HUES6 (cell line): ENCODE measurements at regions not wholly inside any gene's neighbourhood (a gene's known extent, or its start where the extent isn't known, plus 50 kb on each side); places are given as distances from the start of the nearest gene placed in this dataset.
"Not testable (repeated sequence)": the region's sequence is repeated elsewhere in the genome, so short reads cannot be mapped to it uniquely, and the experiment has no call there.

Experiments
- H3K27ac ChIP-seq: 2 replicates; pipeline ENCODE4 v1.7.0; 2013; ENCODE audit warnings: low read depth, mild to moderate bottlenecking, low read length, inconsistent platforms
- H3K27me3 ChIP-seq: 2 replicates; pipeline ENCODE4 v1.6.1; 2013; ENCODE audit warnings: low read length; ENCODE audit not compliant: control insufficient read depth, insufficient read depth
- H3K36me3 ChIP-seq: 2 replicates; pipeline ENCODE4 v1.6.1; 2013; ENCODE audit warnings: low read length; ENCODE audit not compliant: control insufficient read depth, insufficient read depth
- H3K4me1 ChIP-seq: 2 replicates; pipeline ENCODE4 v1.6.1; 2013; ENCODE audit warnings: low read length; ENCODE audit not compliant: control insufficient read depth, insufficient read depth
- H3K4me3 ChIP-seq: 2 replicates; pipeline ENCODE4 v1.5.1; 2013; ENCODE audit warnings: low read depth, low read length
- H3K9ac ChIP-seq: one replicate; pipeline ENCODE4 v1.6.1; 2013; ENCODE audit warnings: mild to moderate bottlenecking, low read length
- H3K9me3 ChIP-seq: 2 replicates; pipeline ENCODE4 v1.6.1; 2013; ENCODE audit warnings: low read depth, low read length; ENCODE audit not compliant: control insufficient read depth, insufficient read depth

GRCh38 chr3:35078780-35079179 is 560.5 kb upstream of the ARPP21 start:
- Histone ChIP-seq H3K27ac (no peak overlapping the region), H3K9ac (no peak overlapping the region), H3K36me3 (no peaks in the 10 kb centered on the region), H3K9me3 (no peaks in the 10 kb centered on the region), H3K4me3 (no peak overlapping the region), H3K4me1 (no peaks in the 10 kb centered on the region), H3K27me3 (no peaks in the 10 kb centered on the region)

GRCh38 chr3:35079403-35079802 is 559.9 kb upstream of the ARPP21 start:
- Histone ChIP-seq H3K4me3 (no peak overlapping the region), H3K4me1 (no peaks in the 10 kb centered on the region), H3K9me3 (no peaks in the 10 kb centered on the region), H3K27me3 (no peaks in the 10 kb centered on the region), H3K27ac (no peak overlapping the region), H3K9ac (no peak overlapping the region), H3K36me3 (no peaks in the 10 kb centered on the region)

GRCh38 chr3:35081899-35082298 is 557.4 kb upstream of the ARPP21 start:
- Histone ChIP-seq H3K4me1 (no peaks in the 10 kb centered on the region), H3K9me3 (no peaks in the 10 kb centered on the region), H3K27ac (no peak overlapping the region), H3K9ac (no peak overlapping the region), H3K27me3 (no peaks in the 10 kb centered on the region), H3K4me3 (no peak overlapping the region), H3K36me3 (no peaks in the 10 kb centered on the region)

GRCh38 chr3:35088943-35089342 is 550.4 kb upstream of the ARPP21 start:
- no peak overlapping the region for H3K9ac ChIP-seq

GRCh38 chr3:35114686-35115085 is 524.6 kb upstream of the ARPP21 start:
- Histone ChIP-seq H3K4me3 (no peak overlapping the region), H3K9me3 (no peaks in the 10 kb centered on the region), H3K4me1 (no peaks in the 10 kb centered on the region), H3K27me3 (no peaks in the 10 kb centered on the region), H3K9ac (no peak overlapping the region), H3K36me3 (no peaks in the 10 kb centered on the region), H3K27ac (no peak overlapping the region)

More at GRCh38 chr3:35088943-35089342, 550.4 kb upstream of the ARPP21 start:
- Histone ChIP-seq H3K9me3 (peaks cover 12% of the 10 kb centered on the region), H3K4me1 (no peaks in the 10 kb centered on the region), H3K27ac (no peak overlapping the region), H3K27me3 (no peaks in the 10 kb centered on the region), H3K36me3 (no peaks in the 10 kb centered on the region), H3K4me3 (no peak overlapping the region)

GRCh38 chr3:35120026-35120425 is 519.3 kb upstream of the ARPP21 start:
- no peaks in the 10 kb centered on the region for H3K4me1 ChIP-seq
- H3K27ac ChIP-seq = no peak overlapping the region
- no peaks in the 10 kb centered on the region for H3K27me3 ChIP-seq
- no peaks in the 10 kb centered on the region for H3K36me3 ChIP-seq
- H3K4me3 ChIP-seq = no peak overlapping the region
- H3K9me3 ChIP-seq = no peaks in the 10 kb centered on the region
- no peak overlapping the region for H3K9ac ChIP-seq

- Histone ChIP-seq H3K36me3 (no peaks in the 10 kb centered on the region), H3K27me3 (no peaks in the 10 kb centered on the region), H3K9ac (no peak overlapping the region), H3K9me3 (peaks cover 7% of the 10 kb centered on the region; the same call in 1 of the 2 replicates), H3K4me1 (no peaks in the 10 kb centered on the region), H3K4me3 (no peak overlapping the region), H3K27ac (no peak overlapping the region)
Measured at GRCh38 chr3:35137612-35138011, 501.7 kb upstream of the ARPP21 start.

- H3K27me3 ChIP-seq = no peaks in the 10 kb centered on the region
- no peaks in the 10 kb centered on the region for H3K36me3 ChIP-seq
- H3K4me3 ChIP-seq = no peak overlapping the region
- no peak overlapping the region for H3K27ac ChIP-seq
- no peak overlapping the region for H3K9ac ChIP-seq
- no peaks in the 10 kb centered on the region for H3K4me1 ChIP-seq
- H3K9me3 ChIP-seq = peaks cover 10% of the 10 kb centered on the region; the same call in 1 of the 2 replicates
Measured at GRCh38 chr3:35141406-35141805, 497.9 kb upstream of the ARPP21 start.

GRCh38 chr3:35144011-35144410 is 495.3 kb upstream of the ARPP21 start:
- Histone ChIP-seq H3K9ac (no peak overlapping the region), H3K27me3 (no peaks in the 10 kb centered on the region), H3K9me3 (peaks cover 10% of the 10 kb centered on the region; the same call in 1 of the 2 replicates), H3K4me3 (no peak overlapping the region), H3K4me1 (peaks cover 9% of the 10 kb centered on the region), H3K36me3 (no peaks in the 10 kb centered on the region), H3K27ac (no peak overlapping the region)

GRCh38 chr3:35146256-35147035 is 492.9 kb upstream of the ARPP21 start:
- H3K9me3 ChIP-seq, H3K9ac ChIP-seq, H3K36me3 ChIP-seq, H3K27ac ChIP-seq, H3K27me3 ChIP-seq, H3K4me1 ChIP-seq, H3K4me3 ChIP-seq: not testable (repeated sequence)

GRCh38 chr3:35183927-35184675 is 455.2 kb upstream of the ARPP21 start:
- H3K36me3 ChIP-seq = no peaks in the 10 kb centered on the region
- peaks cover 19% of the 10 kb centered on the region for H3K9me3 ChIP-seq
- no peak overlapping the region for H3K4me3 ChIP-seq
- H3K27ac ChIP-seq = no peak overlapping the region
- no peaks in the 10 kb centered on the region for H3K4me1 ChIP-seq
- H3K9ac ChIP-seq = no peak overlapping the region
- no peaks in the 10 kb centered on the region for H3K27me3 ChIP-seq
